ENCODE measurements at regions not wholly inside any gene's neighbourhood (a gene's known extent, or its start where the extent isn't known, plus 50 kb on each side); places are given as distances from the start of the nearest gene placed in this dataset.
"Not testable (repeated sequence)": the region's sequence is repeated elsewhere in the genome, so short reads cannot be mapped to it uniquely, and the experiment has no call there.

DNA sequence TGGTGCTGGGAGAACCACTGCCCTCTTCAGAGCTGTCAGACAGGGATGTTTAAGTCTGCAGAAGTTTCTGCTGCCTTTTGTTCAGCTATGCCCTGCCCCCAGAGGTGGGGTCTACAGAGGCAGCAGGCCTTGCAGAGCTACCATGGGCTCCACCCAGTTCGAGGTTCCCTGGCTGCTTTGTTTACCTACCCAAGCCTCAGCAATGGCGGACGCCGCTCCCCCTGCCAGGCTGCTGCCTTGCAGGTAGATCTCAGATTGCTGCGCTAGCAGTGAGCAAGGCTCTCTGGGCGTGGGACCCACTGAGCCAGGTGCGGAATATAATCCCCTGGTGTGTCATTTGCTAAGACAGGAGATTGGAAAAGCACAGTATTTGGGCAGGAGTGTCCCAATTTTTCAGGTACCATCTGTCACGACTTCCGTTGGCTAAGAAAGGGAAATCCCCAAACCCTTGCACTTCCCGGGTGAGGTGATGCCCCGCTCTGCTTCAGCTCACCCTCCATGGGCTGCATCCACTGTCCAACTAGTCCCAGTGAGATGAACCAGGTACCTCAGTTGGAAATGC, 1415.5 kb downstream of the GRIK2 start:
- not testable (repeated sequence) for DNase-seq

DNA sequence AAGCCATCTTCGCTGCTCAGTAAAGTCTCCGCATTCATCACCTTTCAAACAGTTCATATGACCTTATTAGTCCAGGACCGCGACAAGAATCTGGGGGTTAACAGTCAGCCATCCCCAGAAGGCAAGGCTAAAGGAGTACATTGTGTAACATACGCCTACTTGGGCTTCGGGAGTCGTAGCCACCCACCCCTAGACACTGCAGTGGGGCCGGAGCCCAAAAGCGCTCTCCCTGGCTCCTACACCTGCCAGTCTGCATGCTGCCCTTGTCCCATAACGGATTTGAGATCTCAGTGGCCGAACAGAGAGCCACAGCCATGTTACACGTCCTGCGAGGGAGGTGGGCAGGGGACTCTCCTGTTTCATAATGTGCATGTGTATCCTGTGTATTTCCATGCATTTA, 1405.5 kb downstream of the GRIK2 start:
- DNase-seq, result no peak

DNA sequence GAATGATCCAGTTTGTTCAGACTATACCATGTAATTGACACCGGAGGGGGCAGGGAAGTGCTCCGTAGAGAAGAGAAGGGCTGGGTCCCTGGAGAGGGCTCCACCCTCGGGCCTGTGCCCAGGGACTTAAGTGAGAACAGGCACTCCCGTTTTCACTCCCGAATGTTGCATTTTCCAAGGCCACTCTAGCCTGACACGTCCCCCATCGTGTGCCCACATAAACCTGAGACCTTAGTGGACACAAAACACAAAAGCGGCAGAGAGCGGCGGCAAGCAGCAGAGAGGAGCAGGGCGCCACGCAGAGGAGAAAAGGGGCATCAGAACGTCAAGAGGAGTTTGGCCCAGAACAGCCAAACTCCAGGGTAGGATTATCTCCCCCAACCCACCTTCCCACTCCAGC, 1405.1 kb downstream of the GRIK2 start:
- no peak for DNase-seq

DNA sequence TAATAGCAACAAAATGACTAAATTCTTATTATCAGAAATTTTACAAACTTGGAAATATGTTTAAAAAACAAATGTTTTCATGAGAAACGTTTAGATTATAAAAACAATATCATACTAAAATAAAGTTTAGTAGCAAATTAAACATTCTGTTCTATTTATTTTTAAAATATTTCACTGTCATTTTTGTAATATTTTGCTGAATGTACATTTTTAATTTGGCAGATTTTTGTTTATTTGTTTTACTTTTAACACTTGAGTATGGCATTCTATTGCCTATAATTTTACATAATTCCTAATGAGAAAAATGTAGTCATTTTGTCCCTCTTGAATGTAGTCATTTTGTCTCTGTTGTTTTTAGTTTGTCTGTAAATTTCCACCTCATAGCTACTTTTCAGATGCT, 1400.2 kb downstream of the GRIK2 start:
- DNase-seq, result no peak

DNA sequence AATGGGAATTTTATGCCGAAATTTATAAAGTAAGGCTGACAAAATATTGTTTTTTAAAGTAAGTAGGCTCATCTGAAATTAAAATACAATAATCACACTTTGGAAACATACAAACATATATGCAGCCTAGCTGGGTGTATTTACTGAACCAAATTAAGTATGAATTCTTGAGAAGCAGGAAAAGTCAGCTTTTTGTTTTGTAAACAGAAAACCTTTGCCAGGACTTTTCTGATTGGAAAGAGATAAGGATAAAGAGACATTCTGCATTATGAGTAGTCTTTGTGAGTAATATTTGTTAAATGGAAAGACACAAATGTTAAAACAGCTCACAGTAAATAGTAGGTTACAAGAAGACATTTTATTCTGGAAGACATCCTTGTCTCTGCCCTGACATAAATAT, 1380.8 kb downstream of the GRIK2 start:
- no peak for DNase-seq

DNA sequence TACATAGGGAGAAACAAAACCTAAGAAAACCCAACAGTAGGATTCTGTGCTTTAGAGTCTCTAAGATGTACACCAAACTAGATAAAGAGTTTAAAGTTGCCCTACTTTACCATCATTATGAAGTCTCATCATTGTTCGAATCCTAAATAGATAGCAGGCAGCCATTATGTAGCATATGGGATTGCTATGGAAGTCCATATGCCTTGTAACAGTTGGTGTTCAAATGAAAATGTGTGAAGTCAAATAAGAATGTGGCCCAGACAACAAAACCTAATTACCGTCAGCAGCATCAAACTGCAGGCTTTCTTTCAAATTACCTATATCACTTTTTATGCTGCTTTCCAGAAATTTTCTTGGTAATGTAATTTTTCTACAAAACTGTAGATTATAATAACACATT, 1380.1 kb downstream of the GRIK2 start:
- DNase-seq, result no peak

DNA sequence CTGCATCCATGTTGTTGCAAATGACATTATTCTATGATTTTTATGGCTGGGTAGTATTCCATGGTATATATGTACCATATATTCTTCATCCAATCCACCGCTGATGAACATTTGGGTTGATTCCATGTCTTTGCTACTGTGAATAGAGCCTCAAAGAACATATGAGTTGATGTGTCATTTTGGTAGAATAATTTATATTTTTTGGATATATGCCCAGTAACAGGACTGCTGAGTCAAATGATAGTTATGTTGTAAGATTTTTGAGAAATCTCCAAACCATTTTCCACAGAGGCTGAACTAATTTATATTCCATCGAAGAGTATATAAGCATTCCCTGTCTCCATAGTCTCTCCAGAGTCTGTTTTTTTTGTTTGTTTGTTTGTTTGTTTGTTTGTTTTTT, 1373.5 kb downstream of the GRIK2 start:
- DNase-seq, result no peak

DNA sequence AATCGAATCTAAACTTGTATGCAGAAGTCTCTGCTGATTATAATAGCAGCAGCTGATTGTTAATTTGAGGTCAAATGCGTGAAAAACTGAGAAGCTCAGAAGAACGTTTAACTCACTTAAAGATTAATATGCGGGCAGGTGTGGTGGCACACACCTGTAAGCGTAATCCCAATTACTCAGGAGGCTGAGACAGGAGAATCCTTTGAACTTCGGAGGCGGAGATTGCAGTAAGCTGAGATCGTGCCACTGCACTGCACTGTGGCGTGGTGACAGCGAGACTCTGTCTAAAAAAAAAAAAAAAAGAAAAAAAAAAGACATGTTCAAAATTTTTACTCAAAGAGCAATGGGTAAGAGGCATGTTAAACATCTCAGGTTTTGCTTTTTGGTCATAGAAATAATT, 1370.8 kb downstream of the GRIK2 start:
- DNase-seq, result no peak

DNA sequence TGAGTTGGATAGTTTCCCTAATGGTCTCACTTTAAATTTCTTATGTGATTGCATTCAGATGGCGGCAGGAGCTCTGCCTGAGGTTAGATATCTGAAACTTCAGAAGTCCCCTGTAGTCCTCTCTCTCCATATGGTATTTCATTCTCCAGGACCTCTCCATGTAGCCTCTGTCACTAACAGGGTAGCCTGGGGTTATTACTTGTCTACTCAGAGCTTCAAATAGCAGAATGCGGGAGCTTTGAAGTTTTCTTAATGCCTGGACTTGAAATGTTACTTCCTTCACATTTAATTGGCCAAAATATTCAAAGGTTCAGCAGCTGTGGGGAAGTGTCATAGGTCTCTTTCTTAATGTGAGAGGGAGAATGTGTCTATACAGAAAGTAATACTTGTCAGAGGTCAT, 1370.4 kb downstream of the GRIK2 start:
- no peak for DNase-seq

DNA sequence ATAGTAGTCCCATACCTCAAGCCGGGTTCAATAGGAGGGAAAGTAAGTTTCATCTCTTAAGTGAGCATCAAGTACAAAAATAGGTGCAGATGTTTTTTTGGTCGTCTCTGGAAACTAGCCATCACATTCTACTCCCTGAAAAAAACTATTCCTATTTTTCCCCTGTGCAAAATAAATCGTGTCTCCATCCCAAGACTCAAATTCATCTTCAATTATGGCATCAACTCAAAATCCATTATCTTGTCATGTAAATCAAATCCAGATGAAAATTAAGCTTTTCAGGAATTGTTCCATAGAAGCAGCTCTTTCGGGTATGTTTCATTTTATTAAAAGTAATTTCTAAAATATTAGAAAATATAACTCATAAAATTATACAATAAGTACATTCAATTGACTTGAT, 1368.4 kb downstream of the GRIK2 start:
- DNase-seq, result no peak

DNA sequence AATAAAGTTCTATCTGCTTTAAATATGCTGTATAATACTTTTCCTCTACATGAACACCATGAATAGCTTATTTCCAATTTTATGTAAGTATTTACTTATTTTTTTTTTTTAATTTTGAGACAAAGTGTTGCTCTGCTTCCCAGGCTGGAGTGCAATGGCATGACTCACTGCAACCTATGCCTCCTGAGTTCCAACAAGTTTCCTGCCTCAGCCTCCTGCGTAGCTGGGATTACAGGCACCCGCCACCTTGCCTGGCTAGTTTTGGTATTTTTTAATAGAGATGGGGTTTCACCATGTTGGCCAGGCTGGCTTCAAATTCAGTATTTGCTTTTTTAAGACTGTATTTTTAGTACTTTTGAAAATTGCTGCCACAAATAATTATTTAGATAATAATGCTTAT, 1365.9 kb downstream of the GRIK2 start:
- DNase-seq, result no peak

DNA sequence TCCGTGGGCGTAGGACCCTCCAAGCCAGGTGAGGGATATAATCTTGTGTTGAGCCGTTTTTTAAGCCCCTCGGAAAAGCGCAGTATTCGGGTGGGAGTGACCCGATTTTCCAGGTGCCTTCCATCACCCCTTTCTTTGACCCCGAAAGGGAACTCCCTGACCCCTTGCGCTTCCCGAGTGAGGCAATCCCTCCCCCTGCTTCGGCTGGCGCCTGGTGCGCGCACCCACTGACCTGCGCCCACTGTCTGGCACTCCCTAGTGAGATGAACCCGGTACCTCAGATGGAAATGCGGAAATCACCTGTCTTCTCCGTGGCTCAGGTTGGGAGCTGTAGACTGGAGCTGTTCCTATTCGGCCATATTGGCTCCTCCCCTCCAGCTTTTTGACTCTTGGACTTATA, 1365.0 kb downstream of the GRIK2 start:
- DNase-seq, result not testable (repeated sequence)

DNA sequence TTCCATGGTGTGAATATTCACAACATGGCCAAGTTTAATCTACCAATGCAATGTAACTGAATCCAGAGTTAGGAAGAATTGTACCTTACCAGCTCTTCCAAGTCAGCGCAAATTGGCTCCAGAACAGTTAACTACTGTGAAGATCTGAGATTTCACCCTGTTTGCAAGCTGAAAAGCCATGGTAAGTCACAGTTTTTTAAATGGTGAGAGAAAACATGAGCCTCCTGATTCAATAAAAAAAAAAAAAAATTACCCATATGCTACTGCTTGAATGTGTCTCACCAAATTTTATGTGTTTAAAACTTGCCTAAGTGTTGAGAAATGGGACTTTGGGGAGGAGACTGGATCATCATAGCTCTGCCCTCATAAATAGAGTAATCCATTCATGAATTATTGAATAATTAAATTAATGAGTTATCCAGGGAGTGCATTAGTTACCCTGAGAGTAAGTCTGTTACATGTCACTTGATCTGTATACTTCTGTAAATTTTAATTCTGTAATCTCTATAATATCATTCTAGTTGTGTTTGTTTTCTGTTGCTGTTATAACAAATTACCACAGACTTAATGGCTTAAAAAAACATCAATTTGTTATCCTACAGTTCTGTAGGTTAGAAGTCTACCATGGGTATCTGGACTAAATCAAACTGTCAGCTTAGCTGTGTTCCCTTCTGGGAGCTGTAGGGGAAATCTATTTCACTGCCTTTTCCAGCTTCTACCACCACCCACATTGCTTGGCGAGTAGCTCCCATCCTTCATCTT, 1355.9 kb downstream of the GRIK2 start:
- no peak for DNase-seq

DNA sequence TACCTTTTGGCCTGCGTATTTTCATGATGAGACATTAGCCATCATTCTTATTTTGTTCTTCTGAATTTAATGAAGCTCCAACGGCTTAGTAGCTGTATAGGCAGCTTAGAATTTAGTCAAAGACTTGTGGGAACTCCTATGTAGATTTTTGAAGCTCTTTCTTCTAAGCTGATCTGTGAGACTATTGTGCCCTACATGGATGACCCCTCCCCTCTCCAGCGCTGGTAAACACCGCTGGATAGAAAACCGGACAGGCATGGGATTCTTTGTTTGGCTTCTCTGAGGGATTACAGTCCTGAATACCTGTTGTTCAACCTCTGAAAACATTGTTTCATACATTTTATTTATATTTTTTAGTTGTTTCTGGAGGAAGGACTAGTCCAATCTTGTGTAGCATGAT, 1353.4 kb downstream of the GRIK2 start:
- DNase-seq, result no peak

DNA sequence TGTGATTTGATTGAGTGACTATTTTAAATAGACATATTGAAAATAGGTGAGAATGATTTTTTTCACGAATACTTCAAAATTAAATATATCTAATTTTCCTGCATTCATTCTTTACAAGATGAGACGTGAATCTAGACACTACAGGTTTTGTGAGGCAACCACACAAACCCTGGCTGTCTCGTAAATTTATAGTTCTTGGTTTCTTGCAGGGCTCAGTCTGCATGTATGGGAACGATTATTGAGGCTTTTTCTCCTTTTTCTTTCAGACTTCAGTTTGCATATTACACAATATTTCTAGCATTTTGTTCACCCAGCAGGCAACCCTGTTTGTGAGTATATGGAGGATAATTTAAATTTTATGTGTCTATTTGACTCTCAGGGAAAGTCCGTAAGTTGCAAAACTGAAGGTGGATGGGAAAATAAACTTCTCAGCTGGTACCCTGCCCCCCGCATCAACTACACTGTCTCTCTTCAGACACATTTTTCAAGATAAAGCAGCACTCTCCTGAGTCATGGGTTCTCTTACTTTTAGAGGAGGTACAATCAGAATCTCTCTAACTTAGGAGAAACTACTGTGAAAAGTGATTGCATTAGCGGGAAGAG, 1349.3 kb downstream of the GRIK2 start:
- DNase-seq, result no peak

DNA sequence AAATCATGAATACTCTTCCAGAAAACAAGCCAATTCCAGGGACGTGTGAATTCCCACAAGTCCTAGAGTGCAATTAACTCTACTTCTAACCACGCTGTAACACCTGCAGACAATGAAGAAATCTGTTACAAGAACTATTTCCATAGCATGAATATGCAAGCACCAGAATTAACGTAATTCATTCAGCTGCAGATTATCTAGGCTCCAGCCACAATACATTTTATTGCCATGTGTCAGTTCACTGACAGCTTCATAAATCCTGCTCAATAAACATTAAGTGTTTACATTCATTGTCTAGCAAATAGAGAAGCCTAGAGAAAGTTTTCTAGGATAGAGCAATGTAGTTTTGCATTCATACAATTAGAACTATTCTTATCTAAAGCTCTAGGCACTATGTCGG, 1348.5 kb downstream of the GRIK2 start:
- DNase-seq, result no peak

DNA sequence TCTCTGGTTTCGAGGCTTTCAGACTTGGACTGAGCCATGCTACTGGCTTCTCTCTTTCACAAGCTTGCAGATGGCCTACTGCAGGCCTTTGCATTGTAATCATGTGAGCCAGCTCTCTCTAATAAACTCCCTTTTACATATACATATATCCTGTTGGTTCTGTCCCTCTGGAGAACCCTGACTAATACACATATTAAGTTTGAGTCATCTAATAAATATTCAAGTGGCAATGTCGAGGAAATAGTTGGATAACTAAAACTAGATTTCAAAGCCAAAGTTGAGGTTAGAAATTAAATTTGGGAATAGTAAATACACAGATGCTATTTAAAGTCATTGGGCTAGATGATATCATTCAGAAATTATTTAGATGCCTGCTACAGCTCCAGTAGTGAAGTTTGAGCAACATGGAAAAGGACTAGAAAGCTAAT, 1343.4 kb downstream of the GRIK2 start:
- no peak for DNase-seq

DNA sequence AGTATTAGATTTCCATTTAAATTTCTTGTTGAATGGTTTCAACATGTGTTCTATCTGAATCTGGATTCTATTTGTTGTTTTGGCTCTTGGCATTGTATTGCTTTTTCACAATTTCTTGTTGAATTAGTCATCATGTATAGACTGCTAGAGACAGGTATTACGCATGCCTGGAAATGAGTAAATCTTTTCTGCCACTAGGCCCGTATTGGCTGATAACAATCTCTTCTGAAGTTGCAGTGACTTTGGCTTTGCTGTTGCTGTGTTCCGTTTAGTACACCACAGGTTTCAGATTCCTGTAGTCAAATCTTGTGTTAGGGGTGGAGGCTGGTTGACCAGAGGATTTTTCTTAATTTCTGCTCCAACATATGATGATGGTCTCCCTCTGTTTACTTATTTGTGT, 1339.4 kb downstream of the GRIK2 start:
- DNase-seq, result no peak

DNA sequence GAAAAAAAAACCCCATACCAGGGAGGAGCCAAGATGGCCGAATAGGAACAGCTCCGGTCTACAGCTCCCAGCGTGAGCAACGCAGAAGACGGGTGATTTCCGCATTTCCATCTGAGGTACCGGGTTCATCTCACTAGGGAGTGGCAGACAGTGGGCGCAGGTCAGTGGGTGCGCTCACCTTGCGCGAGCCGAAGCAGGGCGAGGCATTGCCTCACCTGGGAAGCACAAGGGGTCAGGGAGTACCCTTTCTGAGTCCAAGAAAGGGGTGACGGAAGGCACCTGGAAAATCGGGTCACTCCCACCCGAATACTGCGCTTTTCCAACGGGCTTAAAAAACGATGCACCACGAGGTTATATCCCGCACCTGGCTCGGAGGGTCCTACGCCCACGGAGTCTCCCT, 1328.6 kb downstream of the GRIK2 start:
- not testable (repeated sequence) for DNase-seq

DNA sequence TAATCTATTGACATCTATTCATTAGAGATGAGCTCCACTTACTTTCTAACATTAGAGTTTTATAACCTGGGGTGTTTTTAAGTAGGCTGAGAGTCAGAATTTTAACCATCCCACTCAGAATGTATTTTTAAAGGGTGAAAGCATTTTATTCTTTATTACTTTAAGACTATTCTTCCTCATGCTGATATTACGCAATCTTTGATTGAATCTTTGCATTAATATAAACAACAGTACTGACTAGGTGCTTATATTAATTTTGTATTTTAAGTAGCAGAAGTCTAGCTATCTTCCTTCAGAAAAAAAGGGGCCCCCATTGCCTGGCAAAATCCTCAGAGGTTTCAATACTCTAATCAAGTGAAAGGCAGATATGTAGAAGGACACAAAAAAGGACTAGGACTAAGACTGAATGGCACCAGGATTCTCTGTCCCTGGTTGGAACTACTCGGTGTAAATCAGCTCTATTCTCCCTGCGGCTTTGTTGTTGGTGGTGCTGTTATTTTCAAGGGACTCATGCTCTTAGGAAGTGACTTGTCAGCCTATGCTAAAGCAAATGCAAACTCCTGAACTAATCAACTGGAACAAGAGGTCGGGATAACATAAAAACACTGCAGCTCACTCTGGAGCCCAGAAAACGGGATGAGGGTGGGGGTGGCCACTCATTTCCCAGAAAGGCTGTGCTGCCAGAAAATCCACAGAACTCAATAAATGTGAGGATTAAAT, 1324.4 kb downstream of the GRIK2 start:
- DNase-seq, result no peak

DNA sequence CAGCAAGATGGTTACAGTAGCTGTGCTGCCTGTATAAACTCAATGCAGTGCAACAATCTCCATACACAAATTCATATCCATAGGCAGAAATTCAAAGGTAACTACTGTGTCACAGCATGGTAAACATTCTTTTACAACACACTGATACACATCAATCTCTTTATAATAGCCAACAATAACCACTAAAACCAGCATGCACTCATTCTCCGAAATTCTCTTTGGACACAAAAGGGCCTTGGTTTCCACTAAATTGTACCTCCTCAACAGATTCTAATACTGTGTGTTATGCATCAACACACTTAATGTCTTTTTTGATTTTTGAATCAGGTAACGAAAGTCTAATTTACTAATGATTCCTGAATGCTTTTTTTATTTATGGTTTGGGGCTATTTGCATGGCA, 1323.7 kb downstream of the GRIK2 start:
- no peak for DNase-seq

DNA sequence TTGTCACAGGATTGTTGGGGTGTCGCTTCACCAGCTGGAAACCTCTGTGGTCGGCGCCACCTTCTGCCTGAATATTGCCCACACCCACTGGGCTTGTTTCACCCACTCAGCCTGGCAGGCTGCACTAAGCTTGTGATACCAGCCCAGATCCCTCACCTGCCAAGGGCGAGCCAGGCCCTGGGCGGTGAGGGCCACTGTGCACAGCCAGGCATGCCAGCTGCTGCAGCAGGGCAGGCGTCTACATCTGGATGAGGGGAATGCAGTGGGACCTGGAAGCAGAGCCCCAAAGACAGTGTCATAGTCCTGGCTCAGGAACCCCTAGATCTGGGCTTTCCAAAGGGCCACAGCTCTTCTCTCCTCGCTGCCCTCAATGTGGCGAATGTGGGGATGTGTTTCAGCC, 1307.5 kb downstream of the GRIK2 start:
- no peak for DNase-seq

DNA sequence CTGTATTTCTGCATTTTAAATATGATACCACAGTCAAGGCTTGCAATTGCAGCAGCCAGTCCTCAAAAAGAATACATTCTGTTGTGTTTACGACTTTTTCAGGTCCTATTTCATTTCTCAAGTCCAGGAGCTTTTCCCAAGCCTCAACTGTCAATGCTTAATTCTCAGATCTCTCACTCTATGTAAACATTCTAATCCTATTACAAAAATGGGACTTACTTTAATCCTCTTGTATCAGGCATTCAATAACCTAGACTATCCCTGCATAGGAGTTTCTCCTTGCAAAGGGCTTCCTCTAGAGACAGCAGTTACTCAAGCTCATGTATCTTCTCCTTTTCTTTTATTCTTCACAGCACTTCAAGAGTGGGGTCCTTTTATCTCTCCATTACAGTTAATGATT, 1293.0 kb downstream of the GRIK2 start:
- DNase-seq, result no peak

DNA sequence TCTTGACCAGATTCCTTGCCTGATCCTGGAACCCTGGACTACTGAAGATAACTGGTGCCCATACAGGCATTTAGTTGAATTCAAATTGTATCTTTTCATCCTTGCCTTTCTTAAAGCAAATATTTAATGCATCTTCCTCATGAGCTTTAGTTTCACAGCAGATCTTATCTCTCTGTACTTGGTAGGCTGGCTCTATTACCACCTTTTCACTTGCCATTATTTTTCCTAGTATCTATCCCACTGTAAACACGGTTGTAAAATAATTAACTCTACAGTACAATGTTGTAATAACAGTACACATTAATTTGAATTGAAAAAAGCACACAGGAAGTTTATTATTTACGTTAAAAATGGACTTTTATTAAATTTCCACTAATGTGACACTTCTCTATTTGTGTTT, 1286.9 kb downstream of the GRIK2 start:
- no peak for DNase-seq

Data from stimulated activated naive CD4-positive, alpha-beta T cell (primary cell).